ENCODE measurements at regions not wholly inside any gene's neighbourhood (a gene's known extent, or its start where the extent isn't known, plus 50 kb on each side); places are given as distances from the start of the nearest gene placed in this dataset.

GRCh38 chr3:101123081-101123480 lies 129.9 kb upstream of the ABI3BP start:
- no peak for TF ChIP-seq CTCF (IDR thresholded peaks at IDR 0.05; ENCODE audit: insufficient read depth, low read depth, low read length)
- no peaks in the 10 kb centered on the region for H3K27me3 ChIP-seq (ENCODE audit: control insufficient read depth, insufficient read depth, low read length)
- POLR2A ChIA-PET = no interaction called here
- DNase-seq (ENCODE audit: low read depth) = no peak
- CTCF ChIA-PET = no interaction called here
- H3K4me3 ChIP-seq (ENCODE audit: low read depth, low read length) = no peak overlapping the region
- no peaks in the 10 kb centered on the region for H3K36me3 ChIP-seq (ENCODE audit: control insufficient read depth, insufficient read depth, low read length)

GRCh38 chr3:101122681-101123080 lies 129.5 kb upstream of the ABI3BP start:
- H3K36me3 ChIP-seq (ENCODE audit: control insufficient read depth, insufficient read depth, low read length) = no peaks in the 10 kb centered on the region
- no peak overlapping the region for H3K4me3 ChIP-seq (ENCODE audit: low read depth, low read length)
- no peak for DNase-seq (ENCODE audit: low read depth)
- H3K27me3 ChIP-seq (ENCODE audit: control insufficient read depth, insufficient read depth, low read length) = no peaks in the 10 kb centered on the region
- TF ChIP-seq CTCF (IDR thresholded peaks at IDR 0.05; ENCODE audit: insufficient read depth, low read depth, low read length) = no peak
- ChIA-PET POLR2A (no interaction called here), CTCF (no interaction called here)

GRCh38 chr3:101120039-101120438 lies 126.8 kb upstream of the ABI3BP start:
- no peak overlapping the region for H3K4me3 ChIP-seq (ENCODE audit: low read depth, low read length)
- ChIA-PET POLR2A (no interaction called here), CTCF (interaction anchor here (0.7 kb wide), 1 partner anchor 19 kb away, joined by 3 read pairs; no protein-coding TSS in a partner anchor)
- DNase-seq (ENCODE audit: low read depth) = no peak
- no peaks in the 10 kb centered on the region for H3K36me3 ChIP-seq (ENCODE audit: control insufficient read depth, insufficient read depth, low read length)
- H3K27me3 ChIP-seq (ENCODE audit: control insufficient read depth, insufficient read depth, low read length) = no peaks in the 10 kb centered on the region
- no peak for TF ChIP-seq CTCF (IDR thresholded peaks at IDR 0.05; ENCODE audit: insufficient read depth, low read depth, low read length)

- POLR2A ChIA-PET = no interaction called here
- Histone ChIP-seq H3K27me3 (ENCODE audit: control insufficient read depth, insufficient read depth, low read length) (no peaks in the 10 kb centered on the region), H3K4me3 (ENCODE audit: low read depth, low read length) (no peak overlapping the region), H3K36me3 (ENCODE audit: control insufficient read depth, insufficient read depth, low read length) (no peaks in the 10 kb centered on the region)
- no peak for TF ChIP-seq CTCF (IDR thresholded peaks at IDR 0.05; ENCODE audit: insufficient read depth, low read depth, low read length)
- DNase-seq (ENCODE audit: low read depth) = no peak
- CTCF ChIA-PET = no interaction called here
These were observed 126.3 kb upstream of the ABI3BP start for GRCh38 chr3:101119535-101119934.

- no peaks in the 10 kb centered on the region for H3K36me3 ChIP-seq (ENCODE audit: control insufficient read depth, insufficient read depth, low read length)
- no peaks in the 10 kb centered on the region for H3K27me3 ChIP-seq (ENCODE audit: control insufficient read depth, insufficient read depth, low read length)
- no peak for DNase-seq (ENCODE audit: low read depth)
- H3K4me3 ChIP-seq (ENCODE audit: low read depth, low read length) = no peak overlapping the region
- ChIA-PET CTCF (no interaction called here), POLR2A (no interaction called here)
- no peak for TF ChIP-seq CTCF (IDR thresholded peaks at IDR 0.05; ENCODE audit: insufficient read depth, low read depth, low read length)
These were observed 124.8 kb upstream of the ABI3BP start for GRCh38 chr3:101117980-101118379.
